ENCODE measurements at regions not wholly inside any gene's neighbourhood (a gene's known extent, or its start where the extent isn't known, plus 50 kb on each side); places are given as distances from the start of the nearest gene placed in this dataset.
A peak's percentile ranks its signal among the peaks of the same experiment; 100 is the strongest.

- no peak for DNase-seq
- in situ Hi-C loops (cut with HindIII; ENCODE audit: low pct_ligation_motif_present, low pct_unique_long_range_greater_than_20kb, low sequenced_read_pairs) = no loop called here
Measured at GRCh38 chr6:140987364-140988155, 1145.2 kb upstream of the GJE1 start.

DNA sequence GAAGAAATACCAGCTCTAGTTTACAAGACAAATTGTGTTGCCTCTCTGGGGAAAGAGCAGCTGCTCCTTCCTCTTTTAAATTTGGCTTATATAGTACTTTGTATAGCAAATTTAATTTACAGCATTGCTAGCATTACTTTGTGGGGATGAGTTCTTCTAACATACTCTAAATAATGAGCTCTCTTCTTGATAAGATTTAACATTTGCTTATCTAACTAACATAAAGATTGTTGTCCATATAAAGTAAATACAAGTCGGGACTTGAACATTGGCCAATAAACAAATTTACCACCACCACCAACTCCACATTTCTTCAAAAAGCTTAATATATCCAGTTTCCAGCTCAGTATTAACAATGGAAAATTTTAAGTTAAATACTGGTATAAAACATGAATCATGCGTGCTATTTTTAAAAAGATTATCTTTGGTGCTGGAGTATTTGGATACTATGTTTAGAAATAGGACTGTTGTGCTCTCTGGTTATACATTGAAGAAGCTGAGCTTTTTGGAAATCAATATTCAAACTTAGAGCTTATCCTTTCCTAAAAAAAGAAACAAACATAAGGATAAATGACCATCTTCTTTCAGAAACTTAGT, 1146.9 kb upstream of the GJE1 start:
- in situ Hi-C loops (cut with HindIII; ENCODE audit: low pct_ligation_motif_present, low pct_unique_long_range_greater_than_20kb, low sequenced_read_pairs) = no loop called here
- DNase-seq = no peak

- in situ Hi-C loops (cut with HindIII; ENCODE audit: low pct_ligation_motif_present, low pct_unique_long_range_greater_than_20kb, low sequenced_read_pairs) = no loop called here
- DNase-seq = no peak
Measured at GRCh38 chr6:140980265-140980887, 1152.3 kb upstream of the GJE1 start.

DNA sequence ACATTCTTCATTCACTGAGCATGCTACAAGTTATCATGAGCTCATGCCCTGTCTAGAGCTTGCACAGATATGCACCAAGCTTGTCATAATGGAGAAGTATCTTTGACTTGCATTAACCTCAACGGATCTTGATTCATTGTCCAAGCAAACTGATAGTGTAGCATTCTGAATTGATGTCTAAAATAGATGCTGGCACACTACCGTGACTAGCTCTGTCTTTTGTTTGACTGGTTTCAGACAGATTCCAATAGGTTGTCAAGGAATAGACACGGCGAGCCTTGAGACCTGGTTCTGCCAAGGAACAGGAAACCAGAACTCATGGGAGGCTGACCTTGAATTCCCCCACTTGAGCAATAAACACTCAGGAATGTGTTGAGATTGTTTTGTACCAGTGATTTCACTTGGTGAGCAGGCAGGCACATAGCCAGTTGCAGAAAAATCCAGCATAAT, 1153.1 kb upstream of the GJE1 start:
- no peak for DNase-seq
- in situ Hi-C loops (cut with HindIII; ENCODE audit: low pct_ligation_motif_present, low pct_unique_long_range_greater_than_20kb, low sequenced_read_pairs) = no loop called here

GRCh38 chr6:140977403-140977802, 1155.3 kb upstream of the GJE1 start:
- in situ Hi-C loops (cut with HindIII; ENCODE audit: low pct_ligation_motif_present, low pct_unique_long_range_greater_than_20kb, low sequenced_read_pairs) = no loop called here
- DNase-seq = no peak

- no peak for DNase-seq
- in situ Hi-C loops (cut with HindIII; ENCODE audit: low pct_ligation_motif_present, low pct_unique_long_range_greater_than_20kb, low sequenced_read_pairs) = no loop called here
Measured at GRCh38 chr6:140976806-140977205, 1155.9 kb upstream of the GJE1 start.

DNA sequence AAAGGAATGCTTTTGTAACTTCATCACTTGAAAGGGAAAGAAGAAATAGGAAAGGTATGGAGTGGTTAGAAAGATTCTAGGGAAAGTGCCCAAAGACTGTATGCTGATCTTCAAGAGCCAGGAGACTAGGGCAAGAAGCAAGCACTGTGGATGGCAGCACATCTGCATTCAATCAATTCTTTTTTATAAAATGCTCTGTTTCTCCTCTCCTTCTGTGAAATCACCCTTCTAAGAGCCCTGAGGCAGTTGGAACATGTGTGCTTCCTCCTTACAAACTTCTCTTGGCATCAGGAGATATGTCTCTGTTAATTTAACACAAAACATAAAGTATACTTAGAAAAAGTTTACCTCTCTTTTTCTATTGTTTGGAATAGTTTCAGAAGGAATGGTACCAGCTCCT, 1162.2 kb upstream of the GJE1 start:
- no peak for DNase-seq
- in situ Hi-C loops (cut with HindIII; ENCODE audit: low pct_ligation_motif_present, low pct_unique_long_range_greater_than_20kb, low sequenced_read_pairs) = no loop called here

- in situ Hi-C loops (cut with HindIII; ENCODE audit: low pct_ligation_motif_present, low pct_unique_long_range_greater_than_20kb, low sequenced_read_pairs) = no loop called here
- no peak for DNase-seq
Measured at GRCh38 chr6:140968062-140968461, 1164.7 kb upstream of the GJE1 start.

GRCh38 chr6:140966676-140967075, 1166.0 kb upstream of the GJE1 start:
- in situ Hi-C loops (cut with HindIII; ENCODE audit: low pct_ligation_motif_present, low pct_unique_long_range_greater_than_20kb, low sequenced_read_pairs) = no loop called here
- no peak for DNase-seq

GRCh38 chr6:140960566-140960965, 1172.2 kb upstream of the GJE1 start:
- in situ Hi-C loops (cut with HindIII; ENCODE audit: low pct_ligation_motif_present, low pct_unique_long_range_greater_than_20kb, low sequenced_read_pairs) = no loop called here
- DNase-seq = no peak

- no peak for DNase-seq
Measured at GRCh38 chr6:140957386-140957785, 1175.3 kb upstream of the GJE1 start.

DNA sequence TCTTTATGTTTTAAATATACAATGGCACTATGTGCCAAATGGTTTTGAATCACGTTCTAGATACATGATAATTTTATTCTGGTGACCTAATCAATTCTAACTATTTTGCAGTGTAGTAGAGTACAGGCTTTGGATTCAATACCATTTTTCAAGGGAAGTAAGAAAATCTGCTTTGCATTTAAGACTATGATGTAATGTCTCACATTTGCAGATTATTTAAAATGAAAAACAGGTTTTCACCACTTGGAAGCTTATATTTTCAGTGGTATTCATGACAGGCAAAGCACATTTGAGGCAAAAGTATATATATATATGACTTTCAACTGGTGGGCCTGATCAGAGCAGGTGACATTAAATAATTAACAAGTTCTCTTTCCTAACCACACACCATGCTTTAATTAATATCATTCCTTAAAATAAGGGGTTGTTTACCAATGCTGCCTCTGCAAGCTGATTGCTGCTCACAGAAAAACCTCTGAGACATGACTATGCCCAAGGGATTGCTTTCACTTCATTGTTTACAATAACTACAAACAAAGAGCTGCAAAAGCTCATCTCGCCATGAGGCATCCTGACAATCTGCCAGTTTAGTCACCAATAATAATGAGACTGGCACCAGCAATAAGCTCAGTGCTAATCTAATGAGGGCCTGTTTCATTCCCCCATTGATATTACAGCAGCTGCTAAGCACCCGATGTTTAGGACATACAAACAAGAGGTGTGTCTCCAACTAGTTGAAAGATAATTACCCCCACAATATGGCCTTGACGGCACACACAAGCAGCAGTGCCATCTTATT, 1176.0 kb upstream of the GJE1 start:
- no peak for DNase-seq
- in situ Hi-C loops (cut with HindIII; ENCODE audit: low pct_ligation_motif_present, low pct_unique_long_range_greater_than_20kb, low sequenced_read_pairs) = no loop called here

More at GRCh38 chr6:140957386-140957785, 1175.3 kb upstream of the GJE1 start:
- in situ Hi-C loops (cut with HindIII; ENCODE audit: low pct_ligation_motif_present, low pct_unique_long_range_greater_than_20kb, low sequenced_read_pairs) = no loop called here

DNA sequence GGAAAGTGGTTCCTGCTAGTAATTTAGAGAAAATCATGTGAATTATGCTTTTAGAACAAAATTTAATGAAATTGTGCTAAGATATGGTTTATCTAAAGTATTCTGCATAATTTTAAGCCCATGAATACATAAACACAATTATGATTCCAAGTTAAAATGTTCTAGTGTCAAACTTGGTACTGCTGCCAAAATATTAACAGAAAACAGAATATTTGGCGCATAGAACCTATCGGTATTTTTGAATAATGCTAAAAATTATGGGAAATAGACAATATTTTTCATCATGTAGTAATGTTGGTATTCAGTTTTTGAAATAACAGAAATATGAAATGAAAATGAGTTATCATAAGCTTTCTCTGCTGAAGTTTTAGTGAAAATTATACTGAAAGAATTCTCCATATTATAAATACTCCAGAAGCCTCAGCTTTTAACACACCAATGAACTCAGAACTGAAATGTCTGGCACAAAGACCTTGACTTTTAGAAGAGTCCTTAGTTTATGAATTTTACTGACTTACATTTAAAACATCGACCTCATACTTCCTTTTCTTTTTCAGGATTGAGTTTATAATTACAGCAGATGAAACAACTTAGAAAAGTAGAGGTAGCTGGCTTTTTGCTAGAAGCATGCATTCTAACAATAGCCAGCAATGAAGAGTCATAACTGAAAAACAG, 1192.3 kb upstream of the GJE1 start:
- no peak for DNase-seq
- in situ Hi-C loops (cut with HindIII; ENCODE audit: low pct_ligation_motif_present, low pct_unique_long_range_greater_than_20kb, low sequenced_read_pairs) = no loop called here

GRCh38 chr6:140932909-140933308, 1199.8 kb upstream of the GJE1 start:
- DNase-seq = no peak

GRCh38 chr6:140931581-140931980, 1201.1 kb upstream of the GJE1 start:
- in situ Hi-C loops (cut with HindIII; ENCODE audit: low pct_ligation_motif_present, low pct_unique_long_range_greater_than_20kb, low sequenced_read_pairs) = no loop called here
- no peak for DNase-seq

More at GRCh38 chr6:140932909-140933308, 1199.8 kb upstream of the GJE1 start:
- in situ Hi-C loops (cut with HindIII; ENCODE audit: low pct_ligation_motif_present, low pct_unique_long_range_greater_than_20kb, low sequenced_read_pairs) = no loop called here

DNA sequence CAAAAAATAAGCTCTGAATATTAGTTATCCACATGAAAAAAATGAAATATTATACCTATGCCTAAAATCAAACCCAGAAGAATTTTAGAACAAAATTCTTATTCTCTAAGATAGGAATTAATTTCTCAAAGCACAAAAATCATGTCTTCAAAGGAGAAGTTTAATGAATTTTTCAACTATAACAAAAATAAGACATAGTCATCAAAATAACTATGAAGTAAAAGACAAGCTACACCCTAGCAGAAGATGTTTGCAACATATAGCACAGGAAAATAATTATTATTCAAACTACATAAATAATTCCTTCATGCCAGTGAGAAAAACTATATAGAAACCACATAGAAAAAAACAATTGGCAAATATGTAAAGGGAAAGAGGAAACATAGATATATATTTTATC, 1203.6 kb upstream of the GJE1 start:
- DNase-seq = no peak
- in situ Hi-C loops (cut with HindIII; ENCODE audit: low pct_ligation_motif_present, low pct_unique_long_range_greater_than_20kb, low sequenced_read_pairs) = no loop called here

DNA sequence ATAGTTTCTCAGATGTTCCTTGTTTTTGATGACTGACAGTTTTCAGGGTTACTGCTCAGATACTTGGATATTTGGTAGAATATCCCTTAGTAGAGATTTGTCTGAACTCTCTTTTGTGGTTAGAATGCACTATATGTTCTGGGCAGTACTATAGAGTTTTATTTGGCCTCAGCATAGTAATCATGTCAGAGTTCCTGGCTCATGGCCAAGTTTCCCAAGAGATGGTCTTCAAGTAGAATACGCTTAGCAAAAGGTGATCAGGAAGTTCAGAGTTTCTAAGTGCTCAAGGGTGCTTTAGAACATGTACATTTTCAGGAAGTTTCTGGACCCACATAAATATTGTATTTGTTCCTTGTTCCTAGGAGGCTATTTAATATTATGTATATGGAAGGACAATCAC, 1209.7 kb upstream of the GJE1 start:
- DNase-seq = no peak
- in situ Hi-C loops (cut with HindIII; ENCODE audit: low pct_ligation_motif_present, low pct_unique_long_range_greater_than_20kb, low sequenced_read_pairs) = no loop called here

DNA sequence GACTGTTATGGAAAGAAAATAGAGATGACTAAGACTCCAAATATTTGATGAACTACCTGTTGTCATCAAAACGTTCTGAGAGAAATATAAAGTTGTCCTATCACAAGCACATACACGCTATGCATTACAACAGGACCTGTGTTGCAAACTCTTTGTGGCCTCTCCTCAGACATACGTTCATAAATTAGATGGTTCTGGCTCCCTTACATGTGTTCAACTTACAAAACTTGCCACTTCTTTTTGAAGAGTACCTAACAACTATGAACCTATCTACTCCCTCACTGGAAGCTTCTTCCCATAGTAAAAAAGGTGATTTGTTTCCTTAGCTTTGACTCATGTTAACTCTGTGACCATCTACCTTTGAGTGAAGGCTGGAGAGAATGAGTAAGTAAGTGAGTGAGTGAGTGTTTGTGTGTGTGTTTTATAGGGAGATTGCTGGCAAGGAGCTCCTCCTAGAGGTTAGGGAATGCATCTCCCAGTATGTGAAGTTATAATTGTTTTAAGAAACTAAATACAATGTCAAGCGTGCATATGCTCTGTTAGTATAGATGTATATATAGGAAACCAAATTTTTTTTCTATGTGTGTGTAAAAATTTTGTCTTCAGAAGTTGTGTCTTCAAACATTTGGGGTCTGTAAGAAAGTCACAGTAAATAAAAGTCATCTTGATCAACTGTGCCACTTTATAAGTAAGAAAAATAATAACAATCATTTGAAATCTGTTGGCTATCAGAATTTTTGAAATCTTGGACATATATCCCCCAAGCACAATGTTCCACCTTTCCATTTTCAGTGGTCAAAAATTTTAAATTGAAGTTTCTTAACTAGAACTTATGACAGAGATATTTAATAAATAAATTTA, 1211.1 kb upstream of the GJE1 start:
- in situ Hi-C loops (cut with HindIII; ENCODE audit: low pct_ligation_motif_present, low pct_unique_long_range_greater_than_20kb, low sequenced_read_pairs) = no loop called here
- peak; percentile 61 for DNase-seq

All from ACHN (cell line).